NT2/D1 (cell line): ENCODE measurements at regions not wholly inside any gene's neighbourhood (a gene's known extent, or its start where the extent isn't known, plus 50 kb on each side); places are given as distances from the start of the nearest gene placed in this dataset.

Source experiments
- SUZ12 ChIP-seq: IDR thresholded peaks from 2 replicates; pipeline ENCODE4 v1.6.1; 2011; ENCODE audit not compliant: insufficient read length, insufficient read depth; ENCODE audit errors: extremely low read depth
- YY1 ChIP-seq: IDR thresholded peaks from 2 replicates; pipeline ENCODE4 v1.6.1; 2011; ENCODE audit not compliant: insufficient read length, insufficient read depth
- ZNF274 ChIP-seq: IDR thresholded peaks from 2 replicates; pipeline ENCODE4 v1.6.1; 2011; ENCODE audit warnings: mild to moderate bottlenecking, low read depth, low read length

- no peak for TF ChIP-seq YY1
- TF ChIP-seq ZNF274, result no peak
- no peak for TF ChIP-seq SUZ12
These were observed 163.5 kb downstream of the OPA1 start for GRCh38 chr3:193756536-193756935.
